Islet of Langerhans (tissue), 1 donor: ENCODE measurements at regions not wholly inside any gene's neighbourhood (a gene's known extent, or its start where the extent isn't known, plus 50 kb on each side); places are given as distances from the start of the nearest gene placed in this dataset.

Experiments used
- FAIRE-seq: peaks from one replicate; lab custom pipeline; 2011; peaks lifted over from hg19 to GRCh38; lab: Jason Lieb, UNC

DNA sequence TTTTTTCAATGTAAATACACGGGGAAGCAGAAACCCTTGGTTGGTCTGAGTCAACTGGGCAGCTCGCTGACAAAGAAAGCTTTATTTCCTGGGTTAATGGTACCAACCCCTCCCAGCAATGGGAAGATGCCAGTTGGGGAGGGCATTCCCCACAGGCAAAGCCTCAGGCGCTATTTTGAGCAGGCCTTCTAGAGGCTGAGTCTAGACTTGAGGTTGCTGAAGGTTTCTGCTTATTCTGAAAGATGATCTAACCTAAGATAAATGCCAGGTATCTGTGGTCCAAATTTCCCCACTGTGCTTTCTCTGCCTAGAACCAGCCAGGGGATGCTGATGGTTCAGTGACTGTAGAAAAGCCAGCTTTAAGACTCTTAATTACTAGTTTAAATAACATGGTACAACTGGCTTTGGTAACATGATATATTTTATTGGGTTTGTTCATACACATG lies 172.5 kb upstream of the JARID2 start:
- FAIRE-seq, result no peak

DNA sequence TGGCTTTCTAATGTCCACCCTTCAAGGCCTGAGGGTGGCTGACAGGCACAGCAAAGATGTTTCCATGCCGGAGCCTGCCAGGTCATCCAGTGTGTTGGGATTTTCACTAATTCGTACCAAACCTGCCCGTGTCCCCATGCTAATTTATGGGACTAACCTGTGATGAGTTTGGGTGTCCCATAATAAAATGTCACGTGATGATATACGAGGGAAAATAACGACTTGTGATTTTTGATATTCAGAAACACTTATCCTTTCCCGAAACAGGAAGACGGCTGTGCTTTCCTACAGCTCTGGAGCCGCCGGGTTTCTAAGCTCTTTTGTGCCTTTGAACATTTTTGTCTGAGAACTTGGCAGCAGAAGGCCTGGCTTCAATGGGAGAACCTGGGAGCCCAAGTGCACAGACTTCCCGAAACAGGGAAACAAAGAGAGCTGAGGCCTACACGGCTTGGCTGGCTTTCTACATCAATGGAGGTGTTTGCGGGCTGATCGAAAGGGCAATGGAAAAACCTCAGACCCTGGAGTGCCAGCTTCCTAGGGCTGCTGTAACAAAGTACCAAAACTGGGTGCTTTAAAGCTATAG lies 171.9 kb upstream of the JARID2 start:
- FAIRE-seq, result no peak

DNA sequence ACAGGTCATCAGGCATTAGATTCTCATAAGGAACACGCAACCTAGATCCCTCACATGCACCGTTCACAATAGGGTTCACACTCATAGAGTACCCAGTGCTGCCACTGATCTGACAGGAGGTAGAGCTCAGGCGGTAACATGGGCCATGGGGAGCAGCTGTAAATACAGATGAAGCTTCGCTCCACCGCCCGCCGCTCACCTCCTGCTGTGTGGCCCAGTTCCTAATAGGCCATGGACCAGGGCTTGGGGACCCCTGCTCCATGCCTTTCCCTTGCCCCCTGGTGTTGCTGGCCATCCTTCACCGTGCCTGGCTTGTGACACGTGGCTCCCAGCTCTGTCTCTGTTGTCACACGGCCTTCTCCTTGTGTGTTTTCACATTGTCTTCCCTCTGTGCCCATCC lies 171.1 kb upstream of the JARID2 start:
- FAIRE-seq, result no peak

DNA sequence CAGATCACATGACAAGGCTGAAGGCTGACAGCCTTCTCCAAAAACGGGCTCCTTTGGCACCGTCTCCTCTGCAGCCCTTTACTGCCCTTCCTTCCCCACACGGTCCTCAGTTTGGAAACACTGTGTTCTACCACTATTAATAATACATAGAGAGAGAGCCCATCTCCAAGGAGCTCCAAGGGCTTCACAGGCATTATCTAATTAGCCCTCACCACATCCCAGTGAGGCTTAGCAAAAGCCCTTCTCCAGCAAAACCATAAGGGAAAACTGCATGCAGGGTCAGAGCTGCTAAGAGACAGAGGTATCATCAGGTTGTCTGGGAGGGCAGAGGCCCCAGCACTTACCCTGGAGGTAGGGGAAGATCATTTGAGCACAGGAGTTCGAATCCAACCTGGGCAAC lies 169.3 kb upstream of the JARID2 start:
- no peak for FAIRE-seq

DNA sequence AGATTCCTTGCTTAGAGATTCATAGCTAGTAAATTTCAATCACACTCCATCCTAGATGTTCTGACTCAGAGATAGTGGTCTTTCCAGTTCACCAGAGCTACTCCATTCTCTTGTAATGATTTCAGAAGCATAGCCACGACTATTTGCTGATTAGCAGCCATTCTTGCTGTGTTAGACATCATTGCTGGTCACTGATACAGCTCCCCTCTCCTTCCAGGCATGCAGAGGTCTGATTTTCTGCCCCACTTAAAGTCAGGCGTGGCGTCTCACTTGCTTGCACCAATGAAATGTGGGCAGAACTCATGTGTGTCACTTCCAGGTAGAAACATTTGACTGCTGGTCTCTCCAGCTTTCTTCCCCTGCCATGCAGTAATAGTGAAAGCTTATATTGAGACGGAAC lies 168.9 kb upstream of the JARID2 start:
- no peak for FAIRE-seq

DNA sequence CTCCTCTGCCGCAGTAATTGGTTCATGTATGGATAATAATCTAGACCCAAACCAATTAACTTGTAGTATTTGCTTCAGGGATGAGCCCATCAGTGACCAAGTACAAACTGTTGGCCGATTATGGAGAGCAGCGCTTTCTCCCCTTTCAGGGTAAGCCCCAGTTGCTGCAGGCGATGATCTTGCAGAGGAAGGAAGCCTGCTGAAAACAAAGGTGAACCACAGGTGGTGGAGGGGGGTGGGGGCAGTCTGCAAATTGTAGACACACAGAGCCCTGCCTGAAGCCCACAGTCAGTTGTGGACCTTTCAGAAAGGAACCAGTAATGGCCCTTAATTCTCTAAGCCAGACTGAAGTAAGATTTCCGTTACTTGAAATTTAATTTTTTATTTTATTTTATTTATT lies 167.9 kb upstream of the JARID2 start:
- FAIRE-seq, result no peak

DNA sequence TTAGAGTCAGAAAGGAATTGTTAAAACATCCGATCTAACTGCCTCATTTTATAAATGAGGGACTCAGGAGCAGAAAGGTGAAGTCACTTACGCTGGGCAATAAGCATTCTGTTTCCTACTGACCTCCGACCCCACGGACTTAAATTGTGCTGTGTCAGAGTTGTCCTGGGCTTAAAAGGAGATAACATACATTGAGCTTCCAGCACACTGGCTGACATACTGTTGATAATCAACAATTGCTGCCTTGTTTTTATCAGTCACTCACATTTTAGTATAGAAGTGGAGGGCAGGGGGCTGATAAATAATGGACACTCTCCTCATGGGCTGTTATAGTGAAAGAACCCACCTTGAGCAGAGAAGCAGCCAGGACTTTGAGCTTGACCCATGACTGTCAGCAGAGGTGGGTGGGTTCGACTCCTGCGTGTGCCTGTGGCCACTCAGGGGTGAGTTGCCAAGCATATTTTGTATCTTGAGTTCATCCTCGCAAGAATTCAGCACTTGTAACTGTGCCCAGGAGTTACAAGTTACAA lies 166.5 kb upstream of the JARID2 start:
- FAIRE-seq, result no peak

DNA sequence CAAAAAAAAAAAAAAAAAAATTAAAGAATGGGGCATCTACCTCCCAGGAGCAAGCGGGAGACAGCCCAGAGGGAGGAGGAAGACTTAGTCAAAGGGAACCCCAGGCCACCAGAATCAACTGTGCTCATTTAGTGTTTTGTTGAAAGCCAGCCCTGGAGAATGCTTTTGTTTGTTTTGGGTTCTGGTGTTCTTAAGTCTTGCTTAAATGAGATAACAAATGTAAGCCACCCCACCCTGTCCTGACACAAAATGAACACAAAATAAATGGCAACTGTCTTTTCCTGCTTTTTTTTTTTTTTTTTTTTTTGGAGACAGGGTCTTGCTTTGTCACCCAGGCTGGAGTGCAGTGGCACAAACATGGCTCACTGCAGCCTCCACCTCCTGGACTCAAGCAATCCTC lies 165.0 kb upstream of the JARID2 start:
- no peak for FAIRE-seq

DNA sequence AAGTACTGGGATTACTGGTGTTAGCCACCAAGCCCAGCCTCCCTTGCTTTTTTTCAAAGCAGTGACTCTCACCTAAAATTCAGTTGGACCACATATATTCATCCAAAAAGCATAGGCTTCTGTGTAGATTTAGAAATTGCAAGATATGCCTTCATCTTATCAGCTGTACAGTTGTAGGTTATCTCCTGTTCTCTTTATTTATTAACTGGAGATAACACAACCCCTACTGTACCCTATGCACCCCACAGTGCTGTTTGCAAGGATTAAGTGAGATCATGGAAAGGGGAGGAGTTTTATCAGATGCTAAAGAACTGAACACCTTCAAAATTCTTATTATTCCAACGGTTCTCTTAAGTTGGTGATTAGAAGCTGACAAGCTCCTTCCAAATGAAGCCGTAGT lies 164.4 kb upstream of the JARID2 start:
- FAIRE-seq, result no peak

DNA sequence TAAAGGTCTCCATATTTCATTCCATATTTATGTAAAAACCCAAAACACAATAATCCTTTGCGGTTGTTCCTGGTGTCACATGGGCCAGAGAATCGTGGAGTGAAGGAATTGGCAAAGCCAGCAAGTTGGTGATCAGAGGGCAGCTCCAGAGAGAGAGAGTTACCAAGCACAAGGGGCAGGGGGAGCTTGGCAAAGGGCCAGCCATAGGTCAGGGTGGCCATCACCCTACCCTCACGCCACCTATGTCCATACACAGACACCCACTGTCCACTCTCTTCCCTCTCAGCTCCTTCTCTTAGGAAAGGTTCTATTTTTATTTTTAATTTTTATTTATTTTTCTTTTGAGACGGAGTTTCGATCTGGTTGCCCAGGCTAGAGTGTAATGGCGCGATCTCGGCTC lies 163.2 kb upstream of the JARID2 start:
- no peak for FAIRE-seq

DNA sequence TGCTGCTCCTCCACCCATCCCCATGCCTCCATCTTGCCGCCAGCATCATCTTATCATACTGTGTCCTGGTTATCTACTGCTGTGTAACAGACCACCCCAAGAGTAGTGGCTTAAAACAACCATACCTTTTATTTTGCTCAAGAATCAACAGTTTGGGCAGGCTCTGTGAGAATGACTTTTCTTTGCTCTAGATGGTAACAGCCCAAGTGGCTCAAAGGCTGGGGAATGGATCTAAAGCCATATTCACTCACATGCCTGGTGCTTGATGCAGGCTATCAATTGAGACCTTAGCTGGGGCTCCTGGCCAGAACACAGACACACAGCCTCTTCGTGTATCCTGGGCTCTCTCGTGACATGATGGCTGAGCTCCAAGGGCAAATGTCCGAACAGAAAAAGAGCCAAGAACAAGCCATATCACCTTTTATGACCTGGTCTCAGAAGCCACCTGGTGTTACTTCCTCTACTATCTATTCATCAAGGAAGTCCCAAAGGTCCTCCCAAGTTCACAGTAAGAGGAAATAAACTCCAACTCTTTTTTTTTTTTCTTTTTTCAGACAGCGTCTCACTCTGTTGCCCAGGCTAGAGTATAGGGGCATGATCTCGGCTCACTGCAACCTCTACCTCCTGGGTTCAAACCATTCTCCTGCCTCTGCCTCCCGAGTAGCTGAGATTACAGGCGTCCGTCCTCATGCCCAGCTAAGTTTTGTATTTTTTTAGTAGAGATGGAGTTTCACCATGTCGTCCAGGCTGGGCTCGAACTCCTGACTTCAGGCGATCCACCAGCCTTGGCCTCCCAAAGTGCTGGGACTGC lies 159.3 kb upstream of the JARID2 start:
- no peak for FAIRE-seq

DNA sequence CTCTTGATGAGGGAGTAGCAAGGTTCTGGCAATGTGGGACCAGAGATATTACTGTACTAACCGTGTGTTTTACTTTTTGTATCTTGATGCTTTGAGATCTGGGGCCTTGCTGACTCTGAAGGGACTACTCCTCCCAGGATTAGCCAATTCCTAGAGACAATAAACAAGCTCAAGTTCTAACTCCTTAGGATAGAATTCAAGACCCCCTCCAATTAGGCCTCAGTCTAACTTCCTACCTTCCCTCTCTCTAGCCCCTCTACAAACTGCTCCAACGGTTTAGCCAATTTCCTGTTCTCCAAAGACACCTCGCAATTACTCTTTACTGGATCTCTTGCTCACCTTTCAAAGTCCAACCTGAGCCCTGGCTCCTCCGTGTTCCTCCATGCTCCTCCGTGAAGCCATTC lies 158.7 kb upstream of the JARID2 start:
- no peak for FAIRE-seq

DNA sequence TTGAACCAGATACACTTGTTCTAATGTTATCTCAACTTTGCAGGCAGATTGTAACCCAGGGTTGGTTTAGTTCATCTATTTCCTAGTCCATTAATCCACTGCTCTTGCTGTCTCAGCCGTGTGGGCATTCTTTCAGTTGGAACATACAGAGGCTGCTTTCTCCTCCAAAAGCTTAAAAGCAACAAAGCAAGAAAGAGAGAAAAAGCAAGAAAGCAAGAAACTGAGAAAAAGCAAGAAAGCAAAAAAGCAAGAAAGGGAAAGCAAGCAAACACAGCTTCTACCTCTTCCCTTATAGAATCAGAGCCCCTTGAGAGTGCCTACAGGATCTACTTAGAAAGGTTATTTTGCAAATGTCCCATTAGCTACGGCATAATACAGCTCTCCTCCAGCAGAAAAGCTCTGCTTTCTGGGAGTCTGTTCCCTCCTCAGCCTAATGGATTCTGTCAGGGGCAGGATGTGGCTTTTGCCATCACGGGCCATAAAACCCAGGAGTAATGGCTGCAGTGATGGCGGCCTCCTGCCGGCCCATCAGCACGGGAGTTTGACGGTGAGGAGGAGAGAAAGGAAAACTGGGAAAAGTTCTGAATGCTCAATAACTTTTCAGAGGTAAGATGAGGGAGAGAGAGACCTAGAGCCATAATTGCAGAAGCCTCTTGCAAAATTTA lies 156.8 kb upstream of the JARID2 start:
- no peak for FAIRE-seq

DNA sequence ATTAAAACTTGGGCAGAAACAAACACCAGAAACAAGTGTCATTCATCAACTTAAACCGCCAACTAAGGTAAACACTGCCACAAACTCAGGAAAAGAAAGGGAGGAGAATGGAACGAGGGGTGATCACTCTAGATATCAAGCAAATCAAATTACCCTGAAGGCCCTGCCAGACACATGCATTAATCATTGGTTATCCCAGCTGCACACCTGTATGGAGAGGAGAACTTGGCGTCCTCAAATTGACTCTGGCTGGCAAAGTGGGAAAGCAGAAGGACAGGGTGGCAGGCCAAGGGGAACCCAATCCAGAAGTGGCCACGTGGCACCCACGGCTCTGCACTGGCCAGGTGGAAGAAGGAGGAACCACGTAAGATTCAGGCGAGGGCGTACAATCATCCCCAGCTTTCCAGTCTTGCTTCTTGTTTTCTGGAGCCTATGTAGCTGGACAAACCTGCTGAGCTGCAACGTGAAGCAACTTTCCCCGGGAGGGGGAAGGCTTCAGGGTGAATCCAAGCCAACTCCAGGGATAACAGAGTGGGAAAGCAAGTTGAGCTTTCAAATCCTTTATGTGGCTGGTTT lies 156.2 kb upstream of the JARID2 start:
- no peak for FAIRE-seq

DNA sequence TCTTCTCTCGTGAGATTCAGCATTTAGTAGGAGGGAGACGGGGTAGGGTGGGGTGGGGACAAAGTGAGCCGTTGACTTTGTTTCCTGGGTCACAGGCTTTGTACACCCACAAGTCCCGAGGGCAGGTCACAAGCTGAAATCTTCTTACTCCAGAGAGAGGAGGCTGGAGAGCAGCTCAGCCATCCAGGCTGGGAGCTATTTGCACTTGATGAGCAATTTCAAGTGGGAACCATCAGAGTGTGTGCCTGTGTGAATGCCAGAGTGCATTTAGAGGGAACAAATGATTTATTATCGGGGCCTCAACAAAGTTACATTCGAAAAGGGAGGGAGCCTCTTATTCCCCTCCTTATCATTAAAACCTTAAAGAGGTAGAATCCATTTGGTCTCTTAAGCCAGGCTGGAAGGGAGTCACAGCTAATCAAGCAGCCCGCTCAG lies 155.7 kb upstream of the JARID2 start:
- FAIRE-seq, result no peak

DNA sequence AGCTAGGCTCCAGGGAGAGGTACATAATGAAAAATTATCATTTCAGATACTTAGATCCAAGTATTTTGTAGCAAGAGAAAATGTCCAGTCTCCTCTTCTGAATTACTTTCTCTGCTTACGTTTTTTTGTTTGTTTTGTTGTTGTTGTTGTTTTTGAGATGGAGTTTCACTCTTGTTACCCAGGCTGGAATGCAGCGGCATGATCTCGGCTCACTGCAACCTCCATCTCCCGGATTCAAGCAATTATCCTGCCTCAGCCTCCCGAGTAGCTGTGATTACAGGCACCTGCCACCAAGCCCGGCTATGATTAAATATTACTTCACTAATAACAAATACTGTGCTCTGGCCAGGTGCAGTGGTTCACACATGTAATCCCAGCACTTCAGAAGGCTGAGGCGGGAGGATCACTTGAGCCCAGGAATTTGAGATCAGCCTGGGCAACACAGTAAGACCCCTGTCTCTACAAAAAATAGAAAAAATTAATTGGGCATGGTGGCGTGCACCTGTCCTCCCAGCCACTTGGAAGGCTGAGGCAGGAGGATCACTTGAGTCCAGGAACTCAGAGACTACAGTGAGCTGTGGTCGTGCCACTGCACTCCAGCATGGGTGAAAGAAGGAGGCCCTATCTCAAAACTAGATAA lies 155.0 kb upstream of the JARID2 start:
- no peak for FAIRE-seq

DNA sequence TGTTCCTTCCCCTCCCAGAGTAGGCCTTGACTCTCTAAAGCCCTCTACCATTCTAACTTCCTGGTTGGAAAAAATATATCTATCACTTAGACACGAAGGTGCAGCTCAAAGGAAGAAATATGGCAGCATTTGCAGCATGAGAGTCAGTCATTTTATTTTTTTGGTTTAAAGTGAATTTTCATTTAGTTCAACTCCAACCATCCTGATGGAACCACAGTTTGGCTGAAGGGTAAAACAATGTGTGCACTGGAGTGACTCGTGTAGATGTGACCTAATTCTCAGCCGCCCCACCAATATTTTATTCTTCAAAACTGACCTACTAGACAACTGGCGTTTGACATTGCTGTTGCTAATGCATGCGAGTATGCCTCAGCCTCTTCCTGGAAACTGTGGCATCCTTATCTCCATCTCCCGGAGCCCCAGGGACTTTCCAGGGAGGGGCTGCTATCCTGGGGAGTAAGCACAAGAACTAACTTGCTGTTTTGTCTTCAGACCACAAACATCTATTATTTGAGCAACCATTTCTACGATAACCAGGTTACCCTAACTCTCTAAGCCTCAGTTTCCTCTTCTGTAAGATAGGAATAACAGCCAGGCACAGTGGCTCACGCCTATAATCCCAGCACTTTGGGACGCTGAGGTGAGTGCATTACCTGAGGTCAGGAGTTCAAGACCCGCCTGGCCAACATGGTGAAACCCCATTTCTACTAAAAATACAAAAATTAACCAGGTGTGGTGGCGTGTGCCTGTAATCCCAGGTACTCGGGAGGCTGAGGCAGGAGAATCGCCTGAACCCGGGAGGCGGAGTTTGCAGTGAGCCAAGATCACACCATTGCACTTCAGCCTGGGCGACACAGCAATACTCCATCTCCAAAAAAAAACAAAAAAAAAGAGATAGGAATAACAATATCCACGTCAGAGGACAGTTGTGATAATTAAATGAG lies 148.7 kb upstream of the JARID2 start:
- FAIRE-seq, result no peak

DNA sequence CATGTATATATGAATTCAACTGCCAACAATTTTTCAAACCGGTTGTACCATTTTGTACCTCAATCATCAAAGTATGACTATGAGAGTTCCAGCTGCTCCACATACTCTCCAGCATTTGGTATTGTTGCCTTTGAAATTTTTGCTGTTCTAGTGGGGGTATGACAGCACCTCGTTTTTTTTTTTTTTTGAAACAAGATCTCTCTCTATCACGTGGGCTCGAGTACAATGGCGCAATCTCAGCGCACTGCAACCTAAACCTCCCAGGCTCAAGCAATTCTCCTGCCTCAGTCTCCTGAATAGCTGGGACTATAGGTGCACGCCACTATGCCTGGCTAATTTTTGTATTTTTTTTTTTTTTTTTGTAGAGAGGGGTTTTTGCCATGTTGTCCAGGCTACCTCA lies 144.7 kb upstream of the JARID2 start:
- FAIRE-seq, result no peak

DNA sequence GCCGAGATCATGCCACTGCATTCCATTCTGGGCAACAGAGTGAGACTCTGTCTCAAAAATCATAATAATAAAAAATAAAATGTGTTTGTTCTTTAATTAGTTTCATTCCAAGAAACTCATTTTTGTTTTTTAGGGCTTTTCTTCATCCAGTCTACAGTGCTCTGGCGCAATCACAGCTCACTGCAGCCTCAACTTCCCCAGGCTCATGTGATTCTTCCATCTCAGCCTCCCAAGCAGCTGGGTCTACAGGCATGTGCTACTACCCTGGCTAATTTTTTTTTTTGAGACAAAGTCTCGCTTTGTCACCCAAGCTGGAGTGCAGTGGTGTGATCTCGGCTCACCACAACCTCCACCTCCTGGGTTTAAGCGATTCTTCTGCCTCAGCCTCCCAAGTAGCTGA lies 143.6 kb upstream of the JARID2 start:
- FAIRE-seq, result no peak

DNA sequence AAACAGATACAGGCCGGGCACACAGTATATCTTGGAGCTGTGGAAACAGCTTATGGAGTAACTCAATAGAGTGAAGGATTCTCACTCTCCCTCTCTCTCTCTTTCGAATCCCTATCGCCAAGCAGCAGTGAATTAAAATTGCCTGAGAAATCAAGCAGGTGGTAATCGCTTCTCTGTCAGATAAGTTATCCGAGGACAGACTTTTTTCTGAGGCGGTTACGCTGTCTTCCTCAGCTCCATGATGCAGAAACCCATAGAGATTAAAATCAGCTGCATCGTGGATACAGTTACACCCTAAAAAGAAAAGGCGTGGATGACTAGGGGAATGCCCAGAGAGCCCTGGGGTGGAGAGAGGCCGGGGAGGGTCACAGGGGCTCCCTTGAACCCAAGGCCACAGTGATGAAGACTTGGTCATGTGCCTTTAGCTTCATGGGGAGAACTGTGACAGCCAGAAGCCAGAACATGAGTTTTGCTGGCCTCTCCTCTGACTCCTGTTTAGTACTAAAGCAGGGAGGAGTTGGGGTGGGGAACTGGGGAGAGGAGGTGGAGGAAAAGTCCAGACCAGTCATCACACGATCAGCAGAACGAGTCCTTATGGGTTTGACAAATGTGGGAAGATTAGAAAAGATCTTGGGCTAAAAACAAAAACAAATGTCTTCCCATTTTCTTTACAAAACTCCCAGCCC lies 138.8 kb upstream of the JARID2 start:
- FAIRE-seq, result no peak
